ENCODE measurements at regions not wholly inside any gene's neighbourhood (a gene's known extent, or its start where the extent isn't known, plus 50 kb on each side); places are given as distances from the start of the nearest gene placed in this dataset.

GRCh38 chr4:189355590-189355989, 585.1 kb upstream of the FRG1 start:
- DNase-seq = no peak

GRCh38 chr4:189362364-189362763, 578.3 kb upstream of the FRG1 start:
- DNase-seq = no peak

- DNase-seq = peak in 2 of 51 donors; percentile 1 to 22
Measured at GRCh38 chr4:189364032-189364449, 576.6 kb upstream of the FRG1 start.

- no peak for DNase-seq
Measured at GRCh38 chr4:189365451-189365850, 575.2 kb upstream of the FRG1 start.

GRCh38 chr4:189367832-189368231, 572.8 kb upstream of the FRG1 start:
- no peak for DNase-seq

- DNase-seq = no peak
Measured at GRCh38 chr4:189374176-189374575, 566.5 kb upstream of the FRG1 start.

GRCh38 chr4:189376901-189377300, 563.8 kb upstream of the FRG1 start:
- no peak for DNase-seq

- no peak for DNase-seq
Measured at GRCh38 chr4:189377569-189377968, 563.1 kb upstream of the FRG1 start.

- no peak for DNase-seq
Measured at GRCh38 chr4:189385098-189385497, 555.6 kb upstream of the FRG1 start.

- no peak for DNase-seq
Measured at GRCh38 chr4:189385579-189385978, 555.1 kb upstream of the FRG1 start.

GRCh38 chr4:189396435-189396834, 544.2 kb upstream of the FRG1 start:
- DNase-seq = no peak

GRCh38 chr4:189404271-189404670, 536.4 kb upstream of the FRG1 start:
- DNase-seq = no peak

GRCh38 chr4:189409158-189409557, 531.5 kb upstream of the FRG1 start:
- peak in 1 of 51 donors; percentile 23 for DNase-seq

- no peak for DNase-seq
Measured at GRCh38 chr4:189414021-189414420, 526.7 kb upstream of the FRG1 start.

GRCh38 chr4:189420572-189420971, 520.1 kb upstream of the FRG1 start:
- DNase-seq = no peak

- DNase-seq = no peak
Measured at GRCh38 chr4:189436207-189436606, 504.5 kb upstream of the FRG1 start.

GRCh38 chr4:189440716-189441115, 500.0 kb upstream of the FRG1 start:
- no peak for DNase-seq

GRCh38 chr4:189443341-189443740, 497.3 kb upstream of the FRG1 start:
- DNase-seq = no peak

- DNase-seq = no peak
Measured at GRCh38 chr4:189445613-189446012, 495.1 kb upstream of the FRG1 start.

- DNase-seq = no peak
Measured at GRCh38 chr4:189463734-189464133, 476.9 kb upstream of the FRG1 start.

- DNase-seq = no peak
Measured at GRCh38 chr4:189494407-189494806, 446.3 kb upstream of the FRG1 start.

GRCh38 chr4:189497516-189497915, 443.2 kb upstream of the FRG1 start:
- DNase-seq = no peak

GRCh38 chr4:189497996-189498395, 442.7 kb upstream of the FRG1 start:
- no peak for DNase-seq

- DNase-seq = no peak
Measured at GRCh38 chr4:189498457-189498856, 442.2 kb upstream of the FRG1 start.

- DNase-seq = no peak
Measured at GRCh38 chr4:189499696-189500095, 441.0 kb upstream of the FRG1 start.

All from hypothalamus (tissue), 51 donors.